ENCODE measurements at regions not wholly inside any gene's neighbourhood (a gene's known extent, or its start where the extent isn't known, plus 50 kb on each side); places are given as distances from the start of the nearest gene placed in this dataset.

DNA sequence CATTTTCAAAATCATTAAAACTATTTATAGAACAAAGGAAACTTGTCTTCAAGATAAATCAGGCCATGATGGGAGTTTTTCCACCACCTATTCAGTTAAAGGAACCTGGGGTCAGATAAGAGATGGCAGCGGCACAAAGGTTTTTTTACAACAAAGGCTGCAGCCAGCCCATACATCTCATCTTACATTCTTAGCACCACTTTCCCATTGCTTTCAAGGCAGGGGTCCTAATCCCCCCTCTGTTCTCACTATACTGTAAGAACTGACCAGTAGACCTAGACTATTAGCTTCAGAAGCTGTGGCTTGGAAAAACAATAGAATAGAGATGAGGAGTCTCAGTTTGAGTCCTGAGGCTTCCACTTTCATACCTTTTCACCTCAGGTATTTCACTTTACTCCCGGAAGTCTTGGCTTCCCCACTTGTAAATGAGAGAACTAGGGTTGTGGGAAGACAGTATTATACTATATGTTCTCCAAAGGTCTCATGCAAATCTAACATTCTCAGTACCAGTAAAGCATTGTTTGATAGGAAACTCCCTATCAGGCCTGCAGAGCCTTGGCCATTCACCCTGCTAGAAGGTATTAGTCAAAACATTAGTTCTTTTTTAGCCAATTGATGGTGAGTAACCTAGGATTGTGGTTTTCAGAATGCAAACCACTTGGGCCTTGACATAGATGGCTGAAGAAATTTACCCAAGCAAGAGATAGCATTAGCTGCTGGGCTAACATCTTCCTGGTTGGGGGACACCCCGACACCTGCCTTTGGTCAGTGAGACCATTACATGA is 182.9 kb upstream of the PBDC1 start:
- Histone ChIP-seq H4K20me1 (ENCODE audit: low read depth) (no peaks in the 10 kb centered on the region), H3K9me3 (ENCODE audit: low read depth) (no peaks in the 10 kb centered on the region), H3F3A (ENCODE audit: low read depth) (peaks cover 12% of the 10 kb centered on the region), H3K36me3 (no peaks in the 10 kb centered on the region), H2AFZ (replicated peaks) (no peak overlapping the region), H3K9ac (no peak overlapping the region), H3K79me2 (ENCODE audit: low read depth) (no peaks in the 10 kb centered on the region), H3K4me1 (peaks cover 9% of the 10 kb centered on the region), H3K4me3 (peak overlapping the region; percentile 2), H3K4me2 (peak overlapping the region; percentile 42), H3K27me3 (no peaks in the 10 kb centered on the region), H3K27ac (no peak overlapping the region)
- H3K36me3 Mint-ChIP-seq: no peaks in the 10 kb centered on the region
- no peak overlapping the region for H3K4me3 Mint-ChIP-seq
- no peaks in the 10 kb centered on the region for H3K27me3 Mint-ChIP-seq (ENCODE audit: insufficient read depth, low read depth)
- H3K4me1 Mint-ChIP-seq: peaks cover 11% of the 10 kb centered on the region
- H3K27ac Mint-ChIP-seq: no peak overlapping the region
- peaks cover 7% of the 10 kb centered on the region for H3K9me3 Mint-ChIP-seq
- TF ChIP-seq EZH2phosphoT487 (IDR thresholded peaks at IDR 0.05): no peak
- TF ChIP-seq, protein P1, sequence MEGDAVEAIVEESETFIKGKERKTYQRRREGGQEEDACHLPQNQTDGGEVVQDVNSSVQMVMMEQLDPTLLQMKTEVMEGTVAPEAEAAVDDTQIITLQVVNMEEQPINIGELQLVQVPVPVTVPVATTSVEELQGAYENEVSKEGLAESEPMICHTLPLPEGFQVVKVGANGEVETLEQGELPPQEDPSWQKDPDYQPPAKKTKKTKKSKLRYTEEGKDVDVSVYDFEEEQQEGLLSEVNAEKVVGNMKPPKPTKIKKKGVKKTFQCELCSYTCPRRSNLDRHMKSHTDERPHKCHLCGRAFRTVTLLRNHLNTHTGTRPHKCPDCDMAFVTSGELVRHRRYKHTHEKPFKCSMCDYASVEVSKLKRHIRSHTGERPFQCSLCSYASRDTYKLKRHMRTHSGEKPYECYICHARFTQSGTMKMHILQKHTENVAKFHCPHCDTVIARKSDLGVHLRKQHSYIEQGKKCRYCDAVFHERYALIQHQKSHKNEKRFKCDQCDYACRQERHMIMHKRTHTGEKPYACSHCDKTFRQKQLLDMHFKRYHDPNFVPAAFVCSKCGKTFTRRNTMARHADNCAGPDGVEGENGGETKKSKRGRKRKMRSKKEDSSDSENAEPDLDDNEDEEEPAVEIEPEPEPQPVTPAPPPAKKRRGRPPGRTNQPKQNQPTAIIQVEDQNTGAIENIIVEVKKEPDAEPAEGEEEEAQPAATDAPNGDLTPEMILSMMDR (IDR thresholded peaks at IDR 0.05): no peak
- no peak for TF ChIP-seq EZH2 (IDR thresholded peaks at IDR 0.05)
- DNase-seq (ENCODE audit: low spot score): peak; percentile 57

DNA sequence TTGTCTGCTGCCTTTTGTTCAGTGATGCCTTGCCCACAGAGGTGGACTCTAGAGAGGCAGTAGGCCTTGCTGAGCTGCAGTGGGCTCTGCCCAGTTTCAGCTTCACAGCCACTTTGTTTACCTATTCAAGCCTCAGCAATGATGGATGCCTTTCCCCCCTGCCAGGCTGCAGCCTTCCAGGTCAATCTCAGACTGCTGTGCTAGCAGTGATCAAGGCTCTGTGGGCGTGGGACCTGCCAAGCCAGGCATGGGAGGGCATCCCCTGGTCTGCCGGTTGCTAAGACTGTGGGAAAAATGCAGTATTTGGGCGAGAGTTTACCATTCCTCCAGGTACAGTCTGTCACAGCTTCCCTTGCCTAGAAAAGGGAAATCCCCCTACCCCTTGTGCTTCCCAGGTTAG is 175.2 kb upstream of the PBDC1 start:
- no peak for TF ChIP-seq EZH2 (IDR thresholded peaks at IDR 0.05)
- TF ChIP-seq, protein P1 (IDR thresholded peaks at IDR 0.05): no peak
- no peak for TF ChIP-seq EZH2phosphoT487 (IDR thresholded peaks at IDR 0.05)
- H3K36me3 ChIP-seq: no peaks in the 10 kb centered on the region
- no peak overlapping the region for H3K9ac ChIP-seq
- no peak overlapping the region for H3K27ac Mint-ChIP-seq
- H3K27me3 ChIP-seq: no peaks in the 10 kb centered on the region
- H3K9me3 ChIP-seq (ENCODE audit: low read depth): no peaks in the 10 kb centered on the region
- peaks cover 2% of the 10 kb centered on the region for H3K27me3 Mint-ChIP-seq (ENCODE audit: insufficient read depth, low read depth)
- no peaks in the 10 kb centered on the region for H3K4me1 ChIP-seq
- no peak for DNase-seq (ENCODE audit: low spot score)
- H3K9me3 Mint-ChIP-seq: peaks cover 18% of the 10 kb centered on the region
- no peaks in the 10 kb centered on the region for H4K20me1 ChIP-seq (ENCODE audit: low read depth)
- no peak overlapping the region for H3K4me2 ChIP-seq
- no peak overlapping the region for H3K4me3 Mint-ChIP-seq
- no peaks in the 10 kb centered on the region for H3F3A ChIP-seq (ENCODE audit: low read depth)
- no peak overlapping the region for H3K27ac ChIP-seq
- no peaks in the 10 kb centered on the region for H3K79me2 ChIP-seq (ENCODE audit: low read depth)
- no peaks in the 10 kb centered on the region for H3K36me3 Mint-ChIP-seq
- no peak overlapping the region for H3K4me3 ChIP-seq
- H3K4me1 Mint-ChIP-seq: no peaks in the 10 kb centered on the region
- H2AFZ ChIP-seq (replicated peaks): no peak overlapping the region

DNA sequence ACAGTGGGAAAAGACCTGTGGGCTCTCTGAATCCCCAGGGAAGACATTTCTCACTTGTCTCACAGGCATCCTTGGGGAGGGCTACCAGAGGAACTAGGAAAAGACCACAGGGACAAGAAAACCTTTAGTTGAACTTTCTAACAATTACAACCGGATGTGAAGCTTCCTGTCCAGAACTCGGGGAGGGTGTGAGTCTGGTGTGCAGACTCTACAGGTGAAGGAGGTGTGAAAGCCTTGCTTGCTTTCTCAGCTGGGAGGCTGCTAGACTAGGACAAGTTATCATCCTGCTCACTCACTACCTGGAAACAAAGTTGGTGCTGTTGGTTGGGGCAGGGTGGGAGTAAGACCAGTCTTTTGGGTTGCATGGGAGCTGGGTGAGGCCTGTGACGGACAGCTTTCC is 158.5 kb upstream of the PBDC1 start:
- H3K9ac ChIP-seq: no peak overlapping the region
- Mint-ChIP-seq H3K27ac (no peak overlapping the region), H3K36me3 (no peaks in the 10 kb centered on the region), H3K27me3 (ENCODE audit: insufficient read depth, low read depth) (peaks cover 4% of the 10 kb centered on the region), H3K9me3 (peaks cover 24% of the 10 kb centered on the region), H3K4me3 (no peak overlapping the region), H3K4me1 (no peaks in the 10 kb centered on the region)
- no peaks in the 10 kb centered on the region for H4K20me1 ChIP-seq (ENCODE audit: low read depth)
- H3K27me3 ChIP-seq: no peaks in the 10 kb centered on the region
- H3K4me3 ChIP-seq: no peak overlapping the region
- H3K9me3 ChIP-seq (ENCODE audit: low read depth): peaks cover 24% of the 10 kb centered on the region
- H2AFZ ChIP-seq (replicated peaks): no peak overlapping the region
- H3F3A ChIP-seq (ENCODE audit: low read depth): no peaks in the 10 kb centered on the region
- no peak overlapping the region for H3K27ac ChIP-seq
- no peak overlapping the region for H3K4me2 ChIP-seq
- no peaks in the 10 kb centered on the region for H3K4me1 ChIP-seq
- no peak for DNase-seq (ENCODE audit: low spot score)
- no peaks in the 10 kb centered on the region for H3K36me3 ChIP-seq
- H3K79me2 ChIP-seq (ENCODE audit: low read depth): no peaks in the 10 kb centered on the region
- TF ChIP-seq EZH2 (IDR thresholded peaks at IDR 0.05) (no peak), EZH2phosphoT487 (IDR thresholded peaks at IDR 0.05) (no peak)
- TF ChIP-seq, protein P1 (IDR thresholded peaks at IDR 0.05): no peak

Data from neural progenitor cell (in vitro differentiated cells).